ENCODE measurements at regions not wholly inside any gene's neighbourhood (a gene's known extent, or its start where the extent isn't known, plus 50 kb on each side); places are given as distances from the start of the nearest gene placed in this dataset.
"Not testable (repeated sequence)": the region's sequence is repeated elsewhere in the genome, so short reads cannot be mapped to it uniquely, and the experiment has no call there.

GRCh38 chr4:114302472-114302871 is 296.1 kb upstream of the UGT8 start:
- DNase-seq = no peak

- DNase-seq = no peak
Observed at GRCh38 chr4:114304046-114304445, 294.6 kb upstream of the UGT8 start.

GRCh38 chr4:114304567-114304966 is 294.0 kb upstream of the UGT8 start:
- DNase-seq = no peak

- no peak for DNase-seq
Observed at GRCh38 chr4:114306946-114307345, 291.7 kb upstream of the UGT8 start.

- DNase-seq = no peak
Observed at GRCh38 chr4:114310296-114310925, 288.2 kb upstream of the UGT8 start.

- no peak for DNase-seq
Observed at GRCh38 chr4:114311787-114312186, 286.8 kb upstream of the UGT8 start.

- DNase-seq = no peak
Observed at GRCh38 chr4:114312338-114312737, 286.3 kb upstream of the UGT8 start.

GRCh38 chr4:114316789-114317188 is 281.8 kb upstream of the UGT8 start:
- DNase-seq = no peak

- no peak for DNase-seq
Observed at GRCh38 chr4:114317564-114317963, 281.0 kb upstream of the UGT8 start.

GRCh38 chr4:114318309-114318708 is 280.3 kb upstream of the UGT8 start:
- DNase-seq = no peak

- DNase-seq = no peak
Observed at GRCh38 chr4:114320126-114320525, 278.5 kb upstream of the UGT8 start.

GRCh38 chr4:114321366-114321765 is 277.2 kb upstream of the UGT8 start:
- no peak for DNase-seq

- no peak for DNase-seq
Observed at GRCh38 chr4:114323841-114324240, 274.8 kb upstream of the UGT8 start.

GRCh38 chr4:114326358-114326757 is 272.2 kb upstream of the UGT8 start:
- no peak for DNase-seq

GRCh38 chr4:114332119-114332518 is 266.5 kb upstream of the UGT8 start:
- DNase-seq = no peak

GRCh38 chr4:114334363-114334762 is 264.2 kb upstream of the UGT8 start:
- DNase-seq = not testable (repeated sequence)

GRCh38 chr4:114334884-114335330 is 263.7 kb upstream of the UGT8 start:
- no peak for DNase-seq

- no peak for DNase-seq
Observed at GRCh38 chr4:114335339-114335738, 263.3 kb upstream of the UGT8 start.

GRCh38 chr4:114343015-114343414 is 255.6 kb upstream of the UGT8 start:
- no peak for DNase-seq

GRCh38 chr4:114349543-114350175 is 248.9 kb upstream of the UGT8 start:
- no peak for DNase-seq

GRCh38 chr4:114358901-114359300 is 239.7 kb upstream of the UGT8 start:
- no peak for DNase-seq

GRCh38 chr4:114361249-114361648 is 237.4 kb upstream of the UGT8 start:
- DNase-seq = no peak

GRCh38 chr4:114364857-114365256 is 233.8 kb upstream of the UGT8 start:
- DNase-seq = no peak

- DNase-seq = no peak
Observed at GRCh38 chr4:114365591-114365990, 233.0 kb upstream of the UGT8 start.

Measured in left kidney (tissue), 1 donor.